ENCODE measurements at regions not wholly inside any gene's neighbourhood (a gene's known extent, or its start where the extent isn't known, plus 50 kb on each side); places are given as distances from the start of the nearest gene placed in this dataset.

DNA sequence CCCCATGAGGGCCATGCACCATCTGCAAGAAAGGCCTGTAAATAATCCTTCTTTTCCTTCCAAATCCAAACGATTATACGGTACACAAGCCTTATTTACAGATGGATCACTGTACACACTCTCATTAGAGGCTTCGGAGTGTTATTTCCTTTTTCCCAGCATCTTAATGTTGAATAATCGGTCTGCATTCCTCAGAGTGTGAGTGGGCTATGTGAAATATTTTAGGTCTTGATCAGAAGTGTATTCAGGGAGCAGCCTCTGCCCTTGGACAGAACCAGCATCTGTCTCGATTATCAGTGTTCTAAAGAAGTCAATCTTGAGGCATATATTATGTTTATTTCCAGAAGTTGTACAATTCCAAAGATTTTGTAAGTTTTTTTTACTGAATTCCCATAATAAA lies 340.6 kb downstream of the SEC23A start:
- H3K4me3 ChIP-seq (ENCODE audit: low read length): no peak overlapping the region
- TF ChIP-seq, protein P1, sequence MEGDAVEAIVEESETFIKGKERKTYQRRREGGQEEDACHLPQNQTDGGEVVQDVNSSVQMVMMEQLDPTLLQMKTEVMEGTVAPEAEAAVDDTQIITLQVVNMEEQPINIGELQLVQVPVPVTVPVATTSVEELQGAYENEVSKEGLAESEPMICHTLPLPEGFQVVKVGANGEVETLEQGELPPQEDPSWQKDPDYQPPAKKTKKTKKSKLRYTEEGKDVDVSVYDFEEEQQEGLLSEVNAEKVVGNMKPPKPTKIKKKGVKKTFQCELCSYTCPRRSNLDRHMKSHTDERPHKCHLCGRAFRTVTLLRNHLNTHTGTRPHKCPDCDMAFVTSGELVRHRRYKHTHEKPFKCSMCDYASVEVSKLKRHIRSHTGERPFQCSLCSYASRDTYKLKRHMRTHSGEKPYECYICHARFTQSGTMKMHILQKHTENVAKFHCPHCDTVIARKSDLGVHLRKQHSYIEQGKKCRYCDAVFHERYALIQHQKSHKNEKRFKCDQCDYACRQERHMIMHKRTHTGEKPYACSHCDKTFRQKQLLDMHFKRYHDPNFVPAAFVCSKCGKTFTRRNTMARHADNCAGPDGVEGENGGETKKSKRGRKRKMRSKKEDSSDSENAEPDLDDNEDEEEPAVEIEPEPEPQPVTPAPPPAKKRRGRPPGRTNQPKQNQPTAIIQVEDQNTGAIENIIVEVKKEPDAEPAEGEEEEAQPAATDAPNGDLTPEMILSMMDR (IDR thresholded peaks at IDR 0.05; ENCODE audit: insufficient read depth, low read depth, low read length, missing control alignments): no peak
- no peak for DNase-seq (ENCODE audit: low read depth)

DNA sequence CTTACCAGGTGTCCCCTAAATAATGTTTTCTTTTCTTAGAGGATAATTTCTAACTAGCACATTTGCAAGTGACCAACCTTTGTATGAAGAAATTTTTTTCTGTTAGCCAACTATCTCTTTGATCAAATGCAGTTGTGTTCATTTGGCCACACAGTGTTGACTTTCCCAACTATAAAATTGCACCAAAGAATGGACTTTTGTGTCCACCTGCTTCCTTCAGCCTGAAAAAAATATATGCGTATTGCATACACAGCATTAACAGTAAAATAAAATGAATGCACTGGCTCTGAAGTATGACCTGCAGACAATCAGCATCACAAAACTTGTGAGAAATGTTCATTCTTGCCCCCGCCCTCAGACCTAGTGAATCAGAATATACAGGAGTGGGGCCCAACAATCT lies 342.0 kb downstream of the SEC23A start:
- TF ChIP-seq, protein P1 (IDR thresholded peaks at IDR 0.05; ENCODE audit: insufficient read depth, low read depth, low read length, missing control alignments): no peak
- DNase-seq (ENCODE audit: low read depth): no peak
- H3K4me3 ChIP-seq (ENCODE audit: low read length): no peak overlapping the region

DNA sequence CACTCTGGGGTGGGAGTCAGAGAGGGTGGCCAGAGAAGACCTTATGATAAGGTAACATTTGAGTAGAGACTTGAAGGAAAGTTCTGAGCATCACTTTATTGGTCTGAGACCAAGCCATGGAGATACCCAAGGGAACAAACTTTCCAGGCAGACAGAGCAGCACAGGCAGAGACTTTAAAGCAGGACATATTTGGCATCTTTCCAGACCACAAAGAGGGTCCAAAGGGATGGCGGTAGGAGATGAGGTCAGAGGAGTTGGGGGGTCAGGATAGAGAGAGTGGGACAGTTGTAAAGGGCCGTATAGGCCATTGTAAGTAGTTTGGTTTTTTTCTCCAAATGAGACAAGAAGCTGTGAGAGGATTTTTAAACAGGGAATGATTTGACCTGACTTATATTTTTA lies 344.4 kb downstream of the SEC23A start:
- TF ChIP-seq, protein P1 (IDR thresholded peaks at IDR 0.05; ENCODE audit: insufficient read depth, low read depth, low read length, missing control alignments): no peak

DNA sequence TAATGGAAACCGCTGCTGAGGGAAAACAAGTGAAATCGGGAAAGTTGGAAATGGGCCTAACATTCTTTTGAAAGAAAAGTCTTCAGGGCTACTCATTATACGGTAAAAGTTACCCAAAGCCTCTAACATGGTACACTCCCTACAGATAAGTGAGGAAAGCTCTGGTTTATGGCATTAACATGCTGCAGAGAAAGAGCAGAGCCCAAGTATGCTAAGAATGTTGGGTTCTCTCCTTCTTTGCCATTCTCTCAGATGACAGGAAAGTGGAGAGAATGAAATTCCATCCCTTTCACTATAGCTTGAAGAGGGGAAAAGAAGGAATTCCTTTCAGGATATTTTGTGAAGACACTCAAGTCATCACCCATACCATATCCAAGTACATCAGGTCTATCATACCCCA lies 348.0 kb downstream of the SEC23A start:
- DNase-seq (ENCODE audit: low read depth): no peak
- TF ChIP-seq, protein P1 (IDR thresholded peaks at IDR 0.05; ENCODE audit: insufficient read depth, low read depth, low read length, missing control alignments): no peak
- H3K4me3 ChIP-seq (ENCODE audit: low read length): no peak overlapping the region

More for the DNA sequence above, 344.4 kb downstream of the SEC23A start:
- H3K4me3 ChIP-seq (ENCODE audit: low read length): no peak overlapping the region
- no peak for DNase-seq (ENCODE audit: low read depth)

DNA sequence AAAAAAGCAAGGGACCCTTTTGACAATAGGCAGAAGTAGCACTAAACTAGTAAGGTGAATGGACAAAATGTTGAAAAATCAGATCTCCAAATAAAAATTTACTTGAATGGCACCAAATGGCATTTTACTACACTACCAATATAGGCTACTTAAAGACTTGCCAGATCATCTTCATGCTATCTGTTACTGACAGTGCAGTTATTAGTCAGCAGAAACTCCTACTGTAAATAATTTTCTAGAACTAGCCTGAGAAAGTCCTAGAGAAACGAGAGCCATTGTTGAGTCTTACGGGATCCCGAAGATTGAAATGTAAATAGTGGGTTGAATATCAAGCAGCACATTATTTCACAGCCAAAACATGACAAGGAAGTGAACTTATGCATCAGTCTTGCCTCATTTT lies 350.3 kb downstream of the SEC23A start:
- H3K4me3 ChIP-seq (ENCODE audit: low read length): no peak overlapping the region
- TF ChIP-seq, protein P1 (IDR thresholded peaks at IDR 0.05; ENCODE audit: insufficient read depth, low read depth, low read length, missing control alignments): no peak
- no peak for DNase-seq (ENCODE audit: low read depth)

DNA sequence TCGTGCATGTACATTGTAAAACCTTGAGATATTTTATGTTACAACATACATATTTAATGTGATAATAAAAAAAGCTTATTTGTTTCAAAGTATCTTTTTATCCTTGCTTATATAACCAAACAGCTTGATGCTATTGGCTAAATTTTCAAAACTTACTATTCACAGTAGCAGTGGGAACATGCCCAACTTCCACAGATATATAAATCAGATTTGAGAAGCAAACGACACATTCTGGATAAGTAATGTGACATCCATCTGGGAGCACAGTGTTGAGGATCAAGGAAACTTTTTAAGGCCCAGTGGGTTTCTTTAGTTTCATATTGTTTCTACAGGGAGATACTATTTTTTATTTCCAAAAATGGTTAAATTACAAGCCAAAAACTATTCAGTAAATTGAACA lies 350.7 kb downstream of the SEC23A start:
- DNase-seq (ENCODE audit: low read depth): no peak
- H3K4me3 ChIP-seq (ENCODE audit: low read length): no peak overlapping the region
- TF ChIP-seq, protein P1 (IDR thresholded peaks at IDR 0.05; ENCODE audit: insufficient read depth, low read depth, low read length, missing control alignments): no peak

DNA sequence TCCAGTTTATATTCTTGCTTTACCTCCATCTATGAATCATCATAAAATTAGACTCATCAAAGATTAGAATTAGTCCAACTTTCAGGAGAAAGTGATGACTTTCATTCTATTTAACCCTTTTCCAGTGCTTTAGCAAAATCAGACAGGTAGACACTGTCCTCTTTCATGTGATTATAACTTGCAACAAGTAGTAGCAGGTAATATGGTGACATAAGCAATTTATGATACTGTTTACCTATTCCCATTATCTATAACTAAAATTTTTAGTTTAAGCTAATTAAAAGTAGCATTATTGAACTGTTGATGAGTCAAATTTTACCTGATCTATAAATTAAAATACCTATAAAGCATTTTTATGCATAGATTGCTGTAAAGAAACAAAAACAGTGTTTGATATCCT lies 351.6 kb downstream of the SEC23A start:
- TF ChIP-seq, protein P1 (IDR thresholded peaks at IDR 0.05; ENCODE audit: insufficient read depth, low read depth, low read length, missing control alignments): no peak
- no peak overlapping the region for H3K4me3 ChIP-seq (ENCODE audit: low read length)
- no peak for DNase-seq (ENCODE audit: low read depth)
